ENCODE measurements at regions not wholly inside any gene's neighbourhood (a gene's known extent, or its start where the extent isn't known, plus 50 kb on each side); places are given as distances from the start of the nearest gene placed in this dataset.
"Not testable (repeated sequence)": the region's sequence is repeated elsewhere in the genome, so short reads cannot be mapped to it uniquely, and the experiment has no call there.

- DNase-seq (ENCODE audit: low spot score), result no peak
Observed at GRCh38 chr6:67224989-67225388, 1410.1 kb upstream of the ADGRB3 start.

GRCh38 chr6:67221226-67221625 lies 1413.9 kb upstream of the ADGRB3 start:
- DNase-seq (ENCODE audit: low spot score), result no peak

GRCh38 chr6:67219346-67219745 lies 1415.7 kb upstream of the ADGRB3 start:
- DNase-seq (ENCODE audit: low spot score), result no peak

- DNase-seq (ENCODE audit: low spot score), result no peak
Observed at GRCh38 chr6:67212584-67212983, 1422.5 kb upstream of the ADGRB3 start.

- DNase-seq (ENCODE audit: low spot score), result no peak
Observed at GRCh38 chr6:67210450-67210849, 1424.6 kb upstream of the ADGRB3 start.

GRCh38 chr6:67201563-67201962 lies 1433.5 kb upstream of the ADGRB3 start:
- no peak for DNase-seq (ENCODE audit: low spot score)

- DNase-seq (ENCODE audit: low spot score), result no peak
Observed at GRCh38 chr6:67200626-67201403, 1434.3 kb upstream of the ADGRB3 start.

- DNase-seq (ENCODE audit: low spot score), result no peak
Observed at GRCh38 chr6:67199425-67199824, 1435.7 kb upstream of the ADGRB3 start.

- DNase-seq (ENCODE audit: low spot score), result no peak
Observed at GRCh38 chr6:67190733-67191132, 1444.3 kb upstream of the ADGRB3 start.

- no peak for DNase-seq (ENCODE audit: low spot score)
Observed at GRCh38 chr6:67184405-67184804, 1450.7 kb upstream of the ADGRB3 start.

- no peak for DNase-seq (ENCODE audit: low spot score)
Observed at GRCh38 chr6:67175101-67175500, 1460.0 kb upstream of the ADGRB3 start.

- no peak for DNase-seq (ENCODE audit: low spot score)
Observed at GRCh38 chr6:67165606-67166005, 1458.6 kb upstream of the EYS start.

- no peak for DNase-seq (ENCODE audit: low spot score)
Observed at GRCh38 chr6:67160820-67161219, 1453.8 kb upstream of the EYS start.

GRCh38 chr6:67141005-67141404 lies 1434.0 kb upstream of the EYS start:
- no peak for DNase-seq (ENCODE audit: low spot score)

GRCh38 chr6:67133973-67134372 lies 1426.9 kb upstream of the EYS start:
- DNase-seq (ENCODE audit: low spot score), result no peak

- peak; percentile 78 for DNase-seq (ENCODE audit: low spot score)
Observed at GRCh38 chr6:67131827-67132226, 1424.8 kb upstream of the EYS start.

GRCh38 chr6:67129780-67130179 lies 1422.8 kb upstream of the EYS start:
- DNase-seq (ENCODE audit: low spot score), result no peak

- DNase-seq (ENCODE audit: low spot score), result no peak
Observed at GRCh38 chr6:67127041-67127440, 1420.0 kb upstream of the EYS start.

GRCh38 chr6:67121115-67121514 lies 1414.1 kb upstream of the EYS start:
- no peak for DNase-seq (ENCODE audit: low spot score)

- DNase-seq (ENCODE audit: low spot score), result no peak
Observed at GRCh38 chr6:67112120-67112519, 1405.1 kb upstream of the EYS start.

GRCh38 chr6:67102743-67103142 lies 1395.7 kb upstream of the EYS start:
- DNase-seq (ENCODE audit: low spot score), result no peak

- not testable (repeated sequence) for DNase-seq (ENCODE audit: low spot score)
Observed at GRCh38 chr6:67095618-67096226, 1388.7 kb upstream of the EYS start.

- DNase-seq (ENCODE audit: low spot score), result no peak
Observed at GRCh38 chr6:67094431-67094946, 1387.5 kb upstream of the EYS start.

GRCh38 chr6:67073938-67074337 lies 1366.9 kb upstream of the EYS start:
- no peak for DNase-seq (ENCODE audit: low spot score)
